ENCODE measurements at regions not wholly inside any gene's neighbourhood (a gene's known extent, or its start where the extent isn't known, plus 50 kb on each side); places are given as distances from the start of the nearest gene placed in this dataset.
A peak's percentile ranks its signal among the peaks of the same experiment; 100 is the strongest.
"Not testable (repeated sequence)": the region's sequence is repeated elsewhere in the genome, so short reads cannot be mapped to it uniquely, and the experiment has no call there.

- no peaks in the 10 kb centered on the region for H3K9me3 ChIP-seq (replicated peaks in 1 of 11)
- no peak for TF ChIP-seq Cebpa-rat (IDR thresholded peaks at IDR 0.05)
- H3K4me3 ChIP-seq: no peak overlapping the region
- H4K20me1 ChIP-seq: no peaks in the 10 kb centered on the region
- no peak overlapping the region for H3K9ac ChIP-seq
- no peaks in the 10 kb centered on the region for H3K36me3 ChIP-seq
- no peak overlapping the region for H3K27ac ChIP-seq
- peaks cover 0 to 18% (median 0%) of the 10 kb centered on the region in 10 experiments; a peak in 5 of 20 replicates for H3K4me1 ChIP-seq
- no peak overlapping the region for H3K4me2 ChIP-seq
- H3K27me3 ChIP-seq: no peaks in the 10 kb centered on the region
Measured at GRCh38 chr3:101996832-101997231, 147.5 kb downstream of the NFKBIZ start.

GRCh38 chr3:101998256-101998926, 149.1 kb downstream of the NFKBIZ start:
- no peaks in the 10 kb centered on the region for H3K27me3 ChIP-seq
- H3K4me2 ChIP-seq: peak overlapping the region in 2 of 11 experiments; percentile 15 to 47; a peak in 3 of 22 replicates
- H3K9ac ChIP-seq: no peak overlapping the region
- H3K36me3 ChIP-seq: no peaks in the 10 kb centered on the region
- H3K9me3 ChIP-seq (replicated peaks in 1 of 11): no peaks in the 10 kb centered on the region; a peak in 1 of 22 replicates
- H4K20me1 ChIP-seq: no peaks in the 10 kb centered on the region
- no peak overlapping the region for H3K4me3 ChIP-seq
- H3K4me1 ChIP-seq: peaks cover 0 to 18% (median 0%) of the 10 kb centered on the region in 10 experiments; a peak in 5 of 20 replicates
- no peak for TF ChIP-seq Cebpa-rat (IDR thresholded peaks at IDR 0.05)
- no peak overlapping the region for H3K27ac ChIP-seq

GRCh38 chr3:101999177-101999779, 150.0 kb downstream of the NFKBIZ start:
- H3K36me3 ChIP-seq: no peaks in the 10 kb centered on the region
- H4K20me1 ChIP-seq: no peaks in the 10 kb centered on the region
- no peak overlapping the region for H3K4me3 ChIP-seq
- no peak for TF ChIP-seq Cebpa-rat (IDR thresholded peaks at IDR 0.05)
- H3K9ac ChIP-seq: no peak overlapping the region
- H3K27ac ChIP-seq: no peak overlapping the region
- H3K9me3 ChIP-seq (replicated peaks in 1 of 11): peaks cover 0 to 4% (median 0%) of the 10 kb centered on the region in 11 experiments; a peak in 1 of 22 replicates
- no peak overlapping the region for H3K4me2 ChIP-seq
- H3K27me3 ChIP-seq: no peaks in the 10 kb centered on the region
- H3K4me1 ChIP-seq: peaks cover 0 to 18% (median 0%) of the 10 kb centered on the region in 10 experiments; a peak in 5 of 20 replicates

- peaks cover 0 to 13% (median 0%) of the 10 kb centered on the region in 10 experiments; a peak in 5 of 20 replicates for H3K4me1 ChIP-seq
- no peak overlapping the region for H3K4me3 ChIP-seq
- H3K27me3 ChIP-seq: no peaks in the 10 kb centered on the region
- no peak overlapping the region for H3K9ac ChIP-seq
- H3K36me3 ChIP-seq: no peaks in the 10 kb centered on the region
- H3K4me2 ChIP-seq: peak overlapping the region in 1 of 11 experiments; percentile 24; a peak in 1 of 22 replicates
- no peak for TF ChIP-seq Cebpa-rat (IDR thresholded peaks at IDR 0.05)
- no peaks in the 10 kb centered on the region for H4K20me1 ChIP-seq
- peaks cover 0 to 8% (median 0%) of the 10 kb centered on the region in 11 experiments; a peak in 2 of 22 replicates for H3K9me3 ChIP-seq (replicated peaks in 1 of 11)
- no peak overlapping the region for H3K27ac ChIP-seq
Measured at GRCh38 chr3:102000620-102001209, 151.4 kb downstream of the NFKBIZ start.

- Histone ChIP-seq H3K4me2 (no peak overlapping the region), H3K4me3 (no peak overlapping the region), H3K36me3 (no peaks in the 10 kb centered on the region), H3K27me3 (no peaks in the 10 kb centered on the region), H4K20me1 (no peaks in the 10 kb centered on the region), H3K9ac (no peak overlapping the region), H3K4me1 (peaks cover 0 to 14% (median 0%) of the 10 kb centered on the region in 10 experiments; a peak in 4 of 20 replicates), H3K9me3 (replicated peaks in 1 of 11) (peaks cover 0 to 8% (median 1%) of the 10 kb centered on the region in 11 experiments; a peak in 10 of 22 replicates), H3K27ac (no peak overlapping the region)
- TF ChIP-seq Cebpa-rat (IDR thresholded peaks at IDR 0.05): no peak
Measured at GRCh38 chr3:102002056-102002455, 152.7 kb downstream of the NFKBIZ start.

- Histone ChIP-seq H3K9me3 (replicated peaks in 1 of 11) (peaks cover 19 to 28% (median 24%) of the 10 kb centered on the region in 11 experiments), H3K27me3 (no peaks in the 10 kb centered on the region), H3K4me3 (no peak overlapping the region), H3K4me2 (no peak overlapping the region), H3K9ac (no peak overlapping the region), H3K27ac (no peak overlapping the region), H4K20me1 (no peaks in the 10 kb centered on the region), H3K36me3 (peaks cover 0 to 3% (median 0%) of the 10 kb centered on the region in 11 experiments; a peak in 2 of 22 replicates), H3K4me1 (peaks cover 0 to 8% (median 1%) of the 10 kb centered on the region in 10 experiments; a peak in 7 of 20 replicates)
- TF ChIP-seq Cebpa-rat (IDR thresholded peaks at IDR 0.05): no peak
Measured at GRCh38 chr3:102004561-102004960, 155.2 kb downstream of the NFKBIZ start.

- Histone ChIP-seq H3K4me2 (no peak overlapping the region), H3K9ac (no peak overlapping the region), H3K4me1 (peaks cover 0 to 8% (median 1%) of the 10 kb centered on the region in 10 experiments; a peak in 7 of 20 replicates), H3K27me3 (no peaks in the 10 kb centered on the region), H3K9me3 (replicated peaks in 1 of 11) (peaks cover 19 to 34% (median 25%) of the 10 kb centered on the region in 11 experiments), H4K20me1 (no peaks in the 10 kb centered on the region), H3K27ac (no peak overlapping the region), H3K36me3 (peaks cover 0 to 3% (median 0%) of the 10 kb centered on the region in 11 experiments; a peak in 2 of 22 replicates), H3K4me3 (no peak overlapping the region)
- TF ChIP-seq Cebpa-rat (IDR thresholded peaks at IDR 0.05): no peak
Measured at GRCh38 chr3:102005551-102005950, 156.2 kb downstream of the NFKBIZ start.

GRCh38 chr3:102006812-102007485, 157.6 kb downstream of the NFKBIZ start:
- Histone ChIP-seq H3K27ac (no peak overlapping the region), H3K4me3 (no peak overlapping the region), H3K9me3 (replicated peaks in 1 of 11) (peaks cover 19 to 39% (median 25%) of the 10 kb centered on the region in 11 experiments), H3K9ac (no peak overlapping the region), H3K4me1 (peaks cover 0 to 8% (median 1%) of the 10 kb centered on the region in 10 experiments; a peak in 7 of 20 replicates), H3K4me2 (peak overlapping the region in 3 of 11 experiments; percentile 1 to 20 (median 4); a peak in 3 of 22 replicates), H3K27me3 (no peaks in the 10 kb centered on the region), H3K36me3 (peaks cover 0 to 3% (median 0%) of the 10 kb centered on the region in 11 experiments; a peak in 2 of 22 replicates), H4K20me1 (no peaks in the 10 kb centered on the region)
- TF ChIP-seq Cebpa-rat (IDR thresholded peaks at IDR 0.05): no peak

- H3K27me3 ChIP-seq, H3K36me3 ChIP-seq: not testable (repeated sequence)
Measured at GRCh38 chr3:102008436-102008835, 159.1 kb downstream of the NFKBIZ start.

More at GRCh38 chr3:102008436-102008835, 159.1 kb downstream of the NFKBIZ start:
- H3K9ac ChIP-seq, H4K20me1 ChIP-seq, H3K27ac ChIP-seq, H3K4me1 ChIP-seq: not testable (repeated sequence)
- Histone ChIP-seq H3K4me3 (0 out of 20 replicates have a peak overlapping the region, but pooled peaks of 1 of the 10 experiments have one; percentile 5), H3K9me3 (replicated peaks in 1 of 11) (peaks cover 19 to 49% (median 28%) of the 10 kb centered on the region in 11 experiments), H3K4me2 (peak overlapping the region in 1 of 11 experiments; percentile 18; a peak in 1 of 22 replicates)

Data from BLaER1 treated with 17β-estradiol and CSF1 and Interleukin-3, amounts not matched to agents 10 nM and 100 nM (cell line).